ENCODE measurements at regions not wholly inside any gene's neighbourhood (a gene's known extent, or its start where the extent isn't known, plus 50 kb on each side); places are given as distances from the start of the nearest gene placed in this dataset.

DNA sequence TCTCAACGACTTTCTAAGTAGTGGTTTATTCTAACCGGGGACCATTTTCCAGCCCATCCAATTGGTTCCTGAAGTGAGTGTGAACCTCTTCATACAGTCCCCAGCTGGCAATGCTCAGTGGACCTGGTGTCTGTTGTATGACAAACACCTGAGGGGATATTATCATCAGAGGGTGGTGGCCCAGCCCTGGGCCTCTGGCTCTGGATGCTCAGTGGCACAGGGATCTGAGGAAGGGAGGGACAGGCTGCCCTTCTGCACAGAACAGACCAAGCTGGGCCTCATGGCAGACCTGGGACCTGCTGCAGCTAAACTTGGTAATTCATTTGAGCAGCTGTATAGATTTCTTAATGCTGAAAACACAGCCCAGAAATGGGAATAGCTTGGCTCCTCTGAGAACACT lies 72.6 kb downstream of the IRX5 start:
- POLR2A ChIA-PET, result no interaction called here
- CTCF ChIA-PET, result no interaction called here
- H3K4me3 ChIP-seq (ENCODE audit: low read depth, low read length), result no peak overlapping the region
- no peak for DNase-seq (ENCODE audit: low read depth, low spot score)
- TF ChIP-seq, protein P1, sequence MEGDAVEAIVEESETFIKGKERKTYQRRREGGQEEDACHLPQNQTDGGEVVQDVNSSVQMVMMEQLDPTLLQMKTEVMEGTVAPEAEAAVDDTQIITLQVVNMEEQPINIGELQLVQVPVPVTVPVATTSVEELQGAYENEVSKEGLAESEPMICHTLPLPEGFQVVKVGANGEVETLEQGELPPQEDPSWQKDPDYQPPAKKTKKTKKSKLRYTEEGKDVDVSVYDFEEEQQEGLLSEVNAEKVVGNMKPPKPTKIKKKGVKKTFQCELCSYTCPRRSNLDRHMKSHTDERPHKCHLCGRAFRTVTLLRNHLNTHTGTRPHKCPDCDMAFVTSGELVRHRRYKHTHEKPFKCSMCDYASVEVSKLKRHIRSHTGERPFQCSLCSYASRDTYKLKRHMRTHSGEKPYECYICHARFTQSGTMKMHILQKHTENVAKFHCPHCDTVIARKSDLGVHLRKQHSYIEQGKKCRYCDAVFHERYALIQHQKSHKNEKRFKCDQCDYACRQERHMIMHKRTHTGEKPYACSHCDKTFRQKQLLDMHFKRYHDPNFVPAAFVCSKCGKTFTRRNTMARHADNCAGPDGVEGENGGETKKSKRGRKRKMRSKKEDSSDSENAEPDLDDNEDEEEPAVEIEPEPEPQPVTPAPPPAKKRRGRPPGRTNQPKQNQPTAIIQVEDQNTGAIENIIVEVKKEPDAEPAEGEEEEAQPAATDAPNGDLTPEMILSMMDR (IDR thresholded peaks at IDR 0.05; ENCODE audit: insufficient read depth, low read length, missing control alignments), result no peak

DNA sequence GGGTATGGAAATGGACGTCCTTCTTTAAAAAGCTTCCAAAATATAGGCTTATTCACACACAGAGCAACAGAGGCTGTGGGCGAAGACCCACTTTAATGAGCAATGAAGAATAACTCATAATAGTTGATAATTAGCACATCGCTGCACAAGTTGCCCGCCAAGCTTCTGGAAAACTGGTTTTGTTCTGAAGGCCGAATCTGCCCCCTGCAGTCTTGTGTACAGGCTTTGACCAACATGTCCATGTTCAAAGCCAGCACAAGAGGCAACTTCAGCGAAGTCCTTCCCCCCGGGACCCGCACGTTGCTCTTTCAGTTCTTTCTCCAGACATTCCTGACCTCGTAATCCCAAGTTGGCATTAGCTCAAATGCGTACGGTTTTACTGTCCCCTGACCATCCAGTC lies 73.3 kb downstream of the IRX5 start:
- H3K4me3 ChIP-seq (ENCODE audit: low read depth, low read length), result no peak overlapping the region
- ChIA-PET CTCF (no interaction called here), POLR2A (no interaction called here)
- no peak for DNase-seq (ENCODE audit: low read depth, low spot score)
- TF ChIP-seq, protein P1 (IDR thresholded peaks at IDR 0.05; ENCODE audit: insufficient read depth, low read length, missing control alignments), result no peak

DNA sequence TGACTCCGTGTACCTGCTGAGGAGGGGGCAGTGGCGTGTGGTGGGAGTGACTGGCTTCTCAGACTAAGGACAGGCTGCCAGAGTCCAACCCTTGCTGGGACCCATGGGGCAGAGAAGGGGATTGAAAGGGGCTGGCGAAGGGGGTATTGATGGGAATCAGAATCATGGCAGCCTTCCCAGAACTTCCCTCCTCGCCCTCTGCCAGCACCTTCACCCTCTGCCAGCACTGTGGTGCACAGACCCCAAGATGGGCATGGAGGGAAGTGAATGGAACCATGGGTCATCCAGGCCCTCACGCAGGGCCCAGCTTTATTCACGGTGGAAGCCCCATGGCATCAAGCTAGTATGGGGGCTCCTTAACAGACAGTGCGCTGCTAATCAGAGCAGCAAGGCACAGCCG lies 76.8 kb downstream of the IRX5 start:
- POLR2A ChIA-PET, result no interaction called here
- H3K4me3 ChIP-seq (ENCODE audit: low read depth, low read length), result no peak overlapping the region
- TF ChIP-seq, protein P1 (IDR thresholded peaks at IDR 0.05; ENCODE audit: insufficient read depth, low read length, missing control alignments), result no peak
- CTCF ChIA-PET, result no interaction called here
- no peak for DNase-seq (ENCODE audit: low read depth, low spot score)

DNA sequence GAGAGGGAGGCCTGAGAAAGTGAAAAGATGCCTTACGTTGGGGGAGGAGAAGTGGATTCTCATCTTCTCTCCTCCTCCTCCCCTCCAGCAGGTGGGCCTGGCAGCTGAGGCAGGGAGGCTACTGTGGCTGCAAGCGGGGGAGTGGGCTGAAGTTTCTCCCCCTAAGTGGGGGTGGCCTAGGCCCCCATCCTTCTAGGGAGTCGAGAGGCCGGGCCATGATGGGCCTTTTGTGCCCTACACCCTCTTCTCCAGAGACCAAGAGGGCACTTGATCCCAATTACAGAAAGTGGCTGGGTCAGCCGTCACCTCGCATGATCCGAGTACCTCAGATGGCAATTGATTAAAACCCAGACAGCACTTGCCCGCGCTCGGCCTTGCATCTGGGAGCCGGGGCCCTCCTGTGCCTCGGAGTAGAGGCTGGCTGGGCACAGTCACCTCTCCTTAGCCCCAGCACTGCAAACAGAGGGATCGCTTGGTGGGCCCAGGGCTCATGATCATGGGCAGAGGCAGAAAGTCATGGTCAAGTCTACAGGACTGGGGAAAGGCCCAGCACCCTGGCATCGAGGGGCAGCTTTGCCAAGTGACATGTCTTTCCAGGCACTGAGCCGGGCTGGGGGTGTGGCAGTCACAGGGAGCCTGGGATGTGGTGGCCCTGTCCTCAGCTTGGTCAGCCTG lies 78.3 kb downstream of the IRX5 start:
- H3K4me3 ChIP-seq (ENCODE audit: low read depth, low read length), result no peak overlapping the region
- POLR2A ChIA-PET, result no interaction called here
- CTCF ChIA-PET, result no interaction called here
- DNase-seq (ENCODE audit: low read depth, low spot score), result no peak
- TF ChIP-seq, protein P1 (IDR thresholded peaks at IDR 0.05; ENCODE audit: insufficient read depth, low read length, missing control alignments), result no peak

DNA sequence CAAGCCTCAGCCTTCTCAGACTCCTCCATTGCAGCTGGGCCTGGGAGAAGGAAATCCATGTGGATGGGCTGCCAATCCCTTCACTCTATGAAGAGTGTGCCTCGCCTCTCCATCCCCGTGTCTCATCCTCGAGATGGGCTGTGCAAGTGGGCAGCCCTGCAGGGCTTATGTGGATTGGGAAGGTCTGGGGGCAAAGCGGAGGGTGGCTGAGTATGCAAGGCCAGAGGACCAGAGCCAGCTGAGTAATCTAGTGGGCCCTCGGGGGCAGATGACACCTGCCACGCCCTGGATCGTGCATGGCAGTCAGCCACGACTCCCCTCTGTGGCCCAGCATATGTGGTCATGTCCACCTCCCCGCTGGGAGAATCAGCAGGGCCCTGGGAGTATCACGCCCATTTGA lies 78.9 kb downstream of the IRX5 start:
- TF ChIP-seq, protein P1 (IDR thresholded peaks at IDR 0.05; ENCODE audit: insufficient read depth, low read length, missing control alignments), result no peak
- CTCF ChIA-PET, result no interaction called here

DNA sequence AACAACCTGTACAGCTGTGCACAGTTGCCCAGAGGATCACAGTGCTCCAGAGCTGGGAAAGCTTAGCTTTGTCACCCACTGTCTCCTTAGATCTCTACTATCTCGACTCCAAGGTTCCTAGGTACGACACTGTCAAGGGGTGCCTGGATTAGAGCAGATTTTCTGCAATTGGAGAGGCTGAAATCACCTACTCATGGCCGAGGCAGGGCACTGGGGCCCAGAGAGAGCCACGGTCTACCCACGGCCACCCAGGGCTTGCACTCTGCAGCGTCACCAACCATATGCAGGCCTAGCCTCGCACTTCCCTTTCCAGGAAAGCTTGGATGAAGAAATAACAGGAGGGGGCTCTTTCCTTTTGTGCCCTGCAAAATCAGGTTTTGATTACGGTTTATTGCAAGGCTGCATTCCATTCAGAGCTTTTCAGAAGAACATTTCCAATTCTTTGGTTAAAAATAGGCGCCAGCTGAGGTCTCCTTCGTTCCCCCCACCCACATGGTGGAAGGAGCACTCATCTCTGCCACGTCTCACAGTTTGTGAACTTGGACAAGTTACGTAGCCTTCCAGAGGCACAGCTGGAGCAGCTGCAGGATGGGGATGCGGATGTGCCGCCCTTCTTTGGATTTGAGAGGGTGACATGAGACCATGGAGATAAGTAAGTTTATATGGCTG lies 80.0 kb downstream of the IRX5 start:
- H3K4me3 ChIP-seq (ENCODE audit: low read depth, low read length), result no peak overlapping the region
- ChIA-PET CTCF (no interaction called here), POLR2A (no interaction called here)
- DNase-seq (ENCODE audit: low read depth, low spot score), result no peak
- TF ChIP-seq, protein P1 (IDR thresholded peaks at IDR 0.05; ENCODE audit: insufficient read depth, low read length, missing control alignments), result no peak

More for the DNA sequence above, 78.9 kb downstream of the IRX5 start:
- H3K4me3 ChIP-seq (ENCODE audit: low read depth, low read length), result no peak overlapping the region
- no peak for DNase-seq (ENCODE audit: low read depth, low spot score)
- POLR2A ChIA-PET, result no interaction called here
